Cardiac fibroblast (primary cell): ENCODE measurements at regions not wholly inside any gene's neighbourhood (a gene's known extent, or its start where the extent isn't known, plus 50 kb on each side); places are given as distances from the start of the nearest gene placed in this dataset.
"Not testable (repeated sequence)": the region's sequence is repeated elsewhere in the genome, so short reads cannot be mapped to it uniquely, and the experiment has no call there.

Source experiments
- DNase-seq, 2 donors: peaks; one replicate each; pipeline versions ENCODE4 v3.0.0 to v3.0.0-alpha.2; 2010; ENCODE audit warnings: low read depth in 2 of 2
- H3K4me3 ChIP-seq, 2 donors: replicated peaks in 1 of 2; 1 replicate in 1 of 2; 2 replicates in 1 of 2; pipeline ENCODE4 v1.5.1; 2011; ENCODE audit warnings: low read depth in 2 of 2, low read length in 2 of 2, mild to moderate bottlenecking in 2 of 2, moderate library complexity in 1 of 2
- TF ChIP-seq, protein P1 (sequence below): IDR thresholded peaks from one replicate; pipeline ENCODE4 v1.5.1; 2011; ENCODE audit warnings: low read depth, mild to moderate bottlenecking, low read length, inconsistent platforms

GRCh38 chr9:32161720-32162119, 222.7 kb upstream of the ACO1 start:
- TF ChIP-seq, protein P1, sequence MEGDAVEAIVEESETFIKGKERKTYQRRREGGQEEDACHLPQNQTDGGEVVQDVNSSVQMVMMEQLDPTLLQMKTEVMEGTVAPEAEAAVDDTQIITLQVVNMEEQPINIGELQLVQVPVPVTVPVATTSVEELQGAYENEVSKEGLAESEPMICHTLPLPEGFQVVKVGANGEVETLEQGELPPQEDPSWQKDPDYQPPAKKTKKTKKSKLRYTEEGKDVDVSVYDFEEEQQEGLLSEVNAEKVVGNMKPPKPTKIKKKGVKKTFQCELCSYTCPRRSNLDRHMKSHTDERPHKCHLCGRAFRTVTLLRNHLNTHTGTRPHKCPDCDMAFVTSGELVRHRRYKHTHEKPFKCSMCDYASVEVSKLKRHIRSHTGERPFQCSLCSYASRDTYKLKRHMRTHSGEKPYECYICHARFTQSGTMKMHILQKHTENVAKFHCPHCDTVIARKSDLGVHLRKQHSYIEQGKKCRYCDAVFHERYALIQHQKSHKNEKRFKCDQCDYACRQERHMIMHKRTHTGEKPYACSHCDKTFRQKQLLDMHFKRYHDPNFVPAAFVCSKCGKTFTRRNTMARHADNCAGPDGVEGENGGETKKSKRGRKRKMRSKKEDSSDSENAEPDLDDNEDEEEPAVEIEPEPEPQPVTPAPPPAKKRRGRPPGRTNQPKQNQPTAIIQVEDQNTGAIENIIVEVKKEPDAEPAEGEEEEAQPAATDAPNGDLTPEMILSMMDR: no peak
- DNase-seq: no peak
- no peak overlapping the region for H3K4me3 ChIP-seq

DNA sequence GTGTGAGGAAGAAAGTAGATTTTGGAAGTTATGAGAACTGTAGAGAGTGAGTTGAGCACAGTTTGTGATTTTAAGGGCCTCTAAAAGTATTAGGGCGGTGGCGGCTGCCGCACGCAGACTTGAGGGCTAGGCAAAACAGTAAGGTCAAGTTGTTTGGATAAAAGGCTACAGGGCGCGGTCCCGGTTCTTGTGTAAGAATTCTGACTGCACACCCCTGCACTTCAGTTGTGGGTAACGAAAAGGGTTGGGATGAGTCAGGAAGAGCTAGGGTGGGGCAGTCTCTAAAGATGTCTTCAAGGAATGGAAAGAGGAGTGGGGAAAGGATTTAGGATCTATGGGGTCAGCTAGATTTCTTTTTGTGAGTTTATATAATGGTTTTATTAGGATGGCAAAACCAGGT, 218.1 kb upstream of the ACO1 start:
- DNase-seq, H3K4me3 ChIP-seq: not testable (repeated sequence)

GRCh38 chr9:32171339-32171738, 213.1 kb upstream of the ACO1 start:
- no peak overlapping the region for H3K4me3 ChIP-seq
- no peak for DNase-seq
- TF ChIP-seq, protein P1: no peak

DNA sequence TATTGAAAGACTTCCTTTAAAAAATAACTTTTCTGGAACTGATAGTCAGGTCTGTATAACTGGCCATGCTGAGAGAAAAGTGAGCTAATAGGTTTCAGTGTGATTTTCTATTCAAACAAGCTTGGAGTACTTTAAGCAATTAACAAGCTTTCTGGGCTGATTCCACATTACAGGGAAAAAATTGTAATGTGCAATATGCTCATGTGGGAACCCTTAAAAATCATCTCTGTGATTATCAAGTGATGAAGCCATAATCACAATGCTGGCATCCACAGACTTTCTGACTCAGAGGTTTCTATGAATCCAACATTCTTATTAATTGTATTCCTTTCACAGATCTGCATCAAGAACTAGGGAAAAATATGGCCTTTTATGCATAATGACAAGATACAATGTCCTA, 212.2 kb upstream of the ACO1 start:
- TF ChIP-seq, protein P1: no peak
- no peak overlapping the region for H3K4me3 ChIP-seq
- DNase-seq: no peak

GRCh38 chr9:32177396-32177795, 207.0 kb upstream of the ACO1 start:
- H3K4me3 ChIP-seq: no peak overlapping the region
- TF ChIP-seq, protein P1: no peak
- no peak for DNase-seq

- no peak overlapping the region for H3K4me3 ChIP-seq
- TF ChIP-seq, protein P1: no peak
These were observed 203.8 kb upstream of the ACO1 start for GRCh38 chr9:32180597-32180996.

DNA sequence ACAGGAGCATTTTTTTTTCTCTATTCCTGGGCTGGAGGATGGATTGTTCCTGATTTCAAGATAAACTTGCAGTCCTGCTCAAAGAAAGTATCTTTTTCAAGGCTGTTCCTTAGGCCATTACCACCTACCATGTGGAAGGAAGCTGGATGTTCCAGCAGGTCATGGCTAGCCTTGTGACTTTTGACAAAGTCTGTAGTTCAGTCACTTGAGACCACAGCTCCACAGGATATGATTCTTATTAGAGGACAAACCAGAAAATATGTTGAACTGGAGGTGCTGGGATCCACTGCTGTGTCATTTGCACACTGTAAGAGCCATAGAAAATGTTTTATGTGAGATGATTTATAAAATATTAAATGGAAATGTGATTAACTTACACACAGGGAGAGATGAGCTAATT, 184.2 kb upstream of the ACO1 start:
- DNase-seq: no peak
- TF ChIP-seq, protein P1: no peak
- no peak overlapping the region for H3K4me3 ChIP-seq

More at GRCh38 chr9:32180597-32180996, 203.8 kb upstream of the ACO1 start:
- DNase-seq: no peak
